HepG2 (cell line): ENCODE measurements at regions not wholly inside any gene's neighbourhood (a gene's known extent, or its start where the extent isn't known, plus 50 kb on each side); places are given as distances from the start of the nearest gene placed in this dataset.

ENCODE experiments used
- ATAC-seq: fragments of 200-7000 bp; cut with Tn5 transposase; 3 replicates; pipeline ENCODE4 v1.9.1; 2020; ENCODE audit warnings: mild to moderate bottlenecking, moderate library complexity
- BruUV-seq: library from RNA; stranded (reverse); fragments of 400-500 nt; replicated peaks from 2 replicates; lab custom pipeline; 2021; lab: Mats Ljungman, UMichigan
- CTCF ChIA-PET: fragments of 300-600 bp; formaldehyde crosslinking; extraction: SDS; loops from one replicate; lab custom pipeline; 2021; ENCODE audit warnings: low total read pairs, inconsistent platforms, low intra/inter-chr PET ratio; lab: Yijun Ruan, JAX
- POLR2A ChIA-PET: fragments of 350-600 bp; sonication (Branson Sonifier 250); formaldehyde crosslinking; loops from one replicate; lab custom pipeline; 2020; ENCODE audit warnings: antibody characterized with exemption, inconsistent platforms; lab: Yijun Ruan, JAX
- DNase-seq: peaks from one replicate; pipeline ENCODE4 v3.0.0-alpha.2; 2015; ENCODE audit warnings: low spot score
- FAIRE-seq: peaks from 3 replicates; lab custom pipeline; 2011; peaks lifted over from hg19 to GRCh38; lab: Jason Lieb, UNC
- H2AFZ ChIP-seq: one replicate; pipeline ENCODE4 v1.6.1; 2011; ENCODE audit warnings: low read length, inconsistent platforms
- H3K27ac ChIP-seq: fragments of 300-600 bp; 3 replicates; pipeline ENCODE4 v1.8.0; 2011; ENCODE audit warnings: mixed run types, mild to moderate bottlenecking, mixed read lengths, low read length, inconsistent platforms; ENCODE audit not compliant: insufficient read depth; ENCODE audit errors: extremely low read length
- H3K27me3 ChIP-seq, 2 experiments: fragments of 200-600 bp in 1 of 2; 2 replicates in 1 of 2; 3 replicates in 1 of 2; pipeline versions ENCODE4 v1.6.0 to v1.8.0; 2011; ENCODE audit warnings: low read length in 2 of 2, mild to moderate bottlenecking in 2 of 2, moderate library complexity in 2 of 2, inconsistent platforms in 1 of 2; ENCODE audit not compliant: insufficient read depth in 2 of 2, control insufficient read depth in 1 of 2
- H3K36me3 ChIP-seq, 2 experiments: fragments of 200-600 bp in 1 of 2; replicated peaks in 1 of 2; 2 replicates in 1 of 2; 3 replicates in 1 of 2; pipeline versions ENCODE4 v1.5.1 to v1.8.0; 2011; ENCODE audit warnings: low read length in 2 of 2, inconsistent platforms in 1 of 2; ENCODE audit not compliant: insufficient read depth in 2 of 2, control insufficient read depth in 1 of 2
- H3K4me1 ChIP-seq: 2 replicates; pipeline ENCODE4 v1.5.1; 2012; ENCODE audit warnings: low read length, inconsistent platforms; ENCODE audit not compliant: insufficient read depth
- H3K4me2 ChIP-seq: 2 replicates; pipeline ENCODE4 v1.6.0; 2011; ENCODE audit warnings: low read depth, low read length, inconsistent platforms
- H3K4me3 ChIP-seq, 3 experiments: fragments of 200-600 bp in 1 of 3; sonication (generic), shearing (Covaris generic) in 1 of 3; replicated peaks in 1 of 3; 2 replicates each; pipeline ENCODE4 v1.5.1; 2011 to 2016; ENCODE audit warnings: low read length in 3 of 3, inconsistent platforms in 2 of 3, low read depth in 2 of 3, mild to moderate bottlenecking in 2 of 3, control low read depth in 1 of 3, mixed read lengths in 1 of 3; ENCODE audit not compliant: insufficient read depth in 1 of 3
- H3K79me2 ChIP-seq: one replicate; pipeline ENCODE4 v1.6.1; 2011; ENCODE audit warnings: low read length, inconsistent platforms; ENCODE audit not compliant: insufficient read depth
- H3K9ac ChIP-seq: 2 replicates; pipeline ENCODE4 v1.6.0; 2011; ENCODE audit warnings: mild to moderate bottlenecking, low read depth, low read length, inconsistent platforms; ENCODE audit not compliant: insufficient read depth
- H3K9me3 ChIP-seq: 2 replicates; pipeline ENCODE4 v1.5.1; 2012; ENCODE audit warnings: mild to moderate bottlenecking, low read length
- H4K20me1 ChIP-seq: 2 replicates; pipeline ENCODE4 v1.6.0; 2011; ENCODE audit warnings: inconsistent platforms, mild to moderate bottlenecking, low read length, moderate library complexity; ENCODE audit not compliant: insufficient read depth
- CBFB ChIP-seq: sonication (generic); formaldehyde crosslinking; IDR thresholded peaks from 2 replicates; pipeline ENCODE4 v1.4.0; 2020; ENCODE audit warnings: missing genetic modification reagents
- FOXA3 ChIP-seq: IDR thresholded peaks from 2 replicates; pipeline ENCODE4 v1.6.1; 2016; ENCODE audit warnings: missing genetic modification reagents, missing compliant biosample characterization
- GTF2F1 ChIP-seq: fragments of 150-350 bp; IDR thresholded peaks from 2 replicates; pipeline ENCODE4 v1.6.1; 2014; ENCODE audit warnings: low read length
- HIVEP1 ChIP-seq: sonication (generic); formaldehyde crosslinking; IDR thresholded peaks from 2 replicates; pipeline ENCODE4 v1.4.0; 2020; ENCODE audit warnings: mild to moderate bottlenecking, missing genetic modification reagents
- HOXA7 ChIP-seq: sonication (generic); formaldehyde crosslinking; IDR thresholded peaks from 2 replicates; pipeline ENCODE4 v1.8.1; 2022; ENCODE audit warnings: mild to moderate bottlenecking, missing genetic modification reagents, moderate library complexity
- JUN ChIP-seq: sonication (generic); formaldehyde crosslinking; IDR thresholded peaks from 2 replicates; pipeline ENCODE4 v1.4.0; 2020; ENCODE audit warnings: mild to moderate bottlenecking, missing genetic modification reagents
- KDM1A ChIP-seq: IDR thresholded peaks from 2 replicates; pipeline ENCODE4 v1.6.1; 2016; ENCODE audit warnings: missing compliant biosample characterization
- SOX5 ChIP-seq: IDR thresholded peaks from 2 replicates; pipeline ENCODE4 v1.6.1; 2016; ENCODE audit warnings: borderline replicate concordance
- TOPORS ChIP-seq: sonication (generic); formaldehyde crosslinking; IDR thresholded peaks from 2 replicates; pipeline ENCODE4 v1.8.0; 2023; ENCODE audit warnings: mild to moderate bottlenecking, missing genetic modification reagents
- ZBTB7B ChIP-seq: sonication (generic); formaldehyde crosslinking; IDR thresholded peaks from 2 replicates; pipeline ENCODE4 v1.4.0; 2020; ENCODE audit warnings: missing genetic modification reagents
- ZNF354B ChIP-seq: sonication (generic); formaldehyde crosslinking; IDR thresholded peaks from 2 replicates; pipeline ENCODE4 v1.8.0; 2022; ENCODE audit warnings: mild to moderate bottlenecking, missing genetic modification reagents
- ZNF549 ChIP-seq: sonication (generic); formaldehyde crosslinking; IDR thresholded peaks from 2 replicates; pipeline ENCODE4 v1.5.0; 2020; ENCODE audit warnings: missing genetic modification reagents
- ZNF550 ChIP-seq: sonication (generic); formaldehyde crosslinking; IDR thresholded peaks from 2 replicates; pipeline ENCODE4 v1.4.0; 2020; ENCODE audit warnings: mild to moderate bottlenecking, missing genetic modification reagents, borderline replicate concordance
- WGBS: methylation state at CpG from one replicate; pipeline ENCODE4 v1.1.6; 2017; ENCODE audit warnings: low lambda C conversion rate; 5-methylcytosine and 5-hydroxymethylcytosine counted together
- in situ Hi-C: cut with HindIII; loops from 2 replicates; pipeline ENCODE4 v1.10.0; 2017; ENCODE audit warnings: low pct_unique_long_range_greater_than_20kb; ENCODE audit not compliant: extremely low pct_ligation_motif_present
- intact Hi-C: fragments of 100-400 bp; cut with micrococcal nuclease; formaldehyde crosslinking; loops from one replicate; pipeline ENCODE4 v1.10.0; 2022; ENCODE audit not compliant: unreplicated experiment
- TF ChIP-seq, protein P1 (sequence below): sonication (generic); formaldehyde crosslinking; IDR thresholded peaks from 2 replicates; pipeline ENCODE4 v1.4.0; 2020; ENCODE audit warnings: missing genetic modification reagents, borderline replicate concordance
- TF ChIP-seq, protein P2 (sequence below): sonication (generic); formaldehyde crosslinking; IDR thresholded peaks from 2 replicates; pipeline ENCODE4 v1.5.1; 2020; ENCODE audit warnings: missing genetic modification reagents, mild to moderate bottlenecking, borderline replicate concordance
- TF ChIP-seq, protein P3 (sequence below): sonication (generic); formaldehyde crosslinking; IDR thresholded peaks from 2 replicates; pipeline ENCODE4 v1.5.1; 2020; ENCODE audit warnings: missing genetic modification reagents, mild to moderate bottlenecking, borderline replicate concordance

DNA sequence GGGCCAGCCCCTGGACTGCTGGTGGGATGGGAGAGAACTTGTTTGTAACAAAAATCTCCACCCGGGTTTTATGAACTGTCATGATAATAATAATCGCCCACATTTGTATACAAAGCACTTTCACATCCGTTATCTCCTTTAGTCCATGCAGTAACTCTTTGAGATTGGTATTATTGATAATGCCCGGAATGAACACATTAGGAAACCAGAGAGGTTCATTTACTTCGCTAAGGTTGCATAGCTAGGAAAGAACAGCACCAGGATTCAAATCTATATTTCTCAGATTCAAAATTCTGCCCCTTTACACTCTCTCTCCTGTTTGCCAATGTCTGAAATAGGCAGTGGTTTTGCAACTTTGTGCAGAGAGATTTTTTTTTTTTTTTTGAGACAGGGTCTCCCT lies 131.4 kb downstream of the FOXD2 start:
- H3K79me2 ChIP-seq, result no peaks in the 10 kb centered on the region
- DNase-seq (no peak), FAIRE-seq (no peak), ATAC-seq (no peak)
- ChIA-PET POLR2A (interaction anchor here (1.0 kb wide), 1 partner anchor 132 kb away, joined by 3 read pairs; the partner anchor contains the start of gene FOXD2), CTCF (no interaction called here)
- no peak overlapping the region for H3K27ac ChIP-seq
- H3K4me1 ChIP-seq, result no peaks in the 10 kb centered on the region
- H3K36me3 ChIP-seq, result no peaks in the 10 kb centered on the region
- no peaks in the 10 kb centered on the region for H4K20me1 ChIP-seq
- no peak overlapping the region for H2AFZ ChIP-seq
- H3K4me3 ChIP-seq, result no peak overlapping the region
- TF ChIP-seq ZNF354B (CRISPR knock-in tag) (no peak), SOX5 (CRISPR knock-in tag) (no peak), CBFB (CRISPR knock-in tag) (no peak), JUN (CRISPR knock-in tag) (no peak), FOXA3 (CRISPR knock-in tag) (no peak), KDM1A (CRISPR knock-in tag) (no peak), ZNF550 (CRISPR knock-in tag) (no peak), ZBTB7B (CRISPR knock-in tag) (no peak), HIVEP1 (CRISPR knock-in tag) (no peak), GTF2F1 (no peak), HOXA7 (no peak), TOPORS (no peak), ZNF549 (CRISPR knock-in tag) (no peak)
- TF ChIP-seq, protein P1, sequence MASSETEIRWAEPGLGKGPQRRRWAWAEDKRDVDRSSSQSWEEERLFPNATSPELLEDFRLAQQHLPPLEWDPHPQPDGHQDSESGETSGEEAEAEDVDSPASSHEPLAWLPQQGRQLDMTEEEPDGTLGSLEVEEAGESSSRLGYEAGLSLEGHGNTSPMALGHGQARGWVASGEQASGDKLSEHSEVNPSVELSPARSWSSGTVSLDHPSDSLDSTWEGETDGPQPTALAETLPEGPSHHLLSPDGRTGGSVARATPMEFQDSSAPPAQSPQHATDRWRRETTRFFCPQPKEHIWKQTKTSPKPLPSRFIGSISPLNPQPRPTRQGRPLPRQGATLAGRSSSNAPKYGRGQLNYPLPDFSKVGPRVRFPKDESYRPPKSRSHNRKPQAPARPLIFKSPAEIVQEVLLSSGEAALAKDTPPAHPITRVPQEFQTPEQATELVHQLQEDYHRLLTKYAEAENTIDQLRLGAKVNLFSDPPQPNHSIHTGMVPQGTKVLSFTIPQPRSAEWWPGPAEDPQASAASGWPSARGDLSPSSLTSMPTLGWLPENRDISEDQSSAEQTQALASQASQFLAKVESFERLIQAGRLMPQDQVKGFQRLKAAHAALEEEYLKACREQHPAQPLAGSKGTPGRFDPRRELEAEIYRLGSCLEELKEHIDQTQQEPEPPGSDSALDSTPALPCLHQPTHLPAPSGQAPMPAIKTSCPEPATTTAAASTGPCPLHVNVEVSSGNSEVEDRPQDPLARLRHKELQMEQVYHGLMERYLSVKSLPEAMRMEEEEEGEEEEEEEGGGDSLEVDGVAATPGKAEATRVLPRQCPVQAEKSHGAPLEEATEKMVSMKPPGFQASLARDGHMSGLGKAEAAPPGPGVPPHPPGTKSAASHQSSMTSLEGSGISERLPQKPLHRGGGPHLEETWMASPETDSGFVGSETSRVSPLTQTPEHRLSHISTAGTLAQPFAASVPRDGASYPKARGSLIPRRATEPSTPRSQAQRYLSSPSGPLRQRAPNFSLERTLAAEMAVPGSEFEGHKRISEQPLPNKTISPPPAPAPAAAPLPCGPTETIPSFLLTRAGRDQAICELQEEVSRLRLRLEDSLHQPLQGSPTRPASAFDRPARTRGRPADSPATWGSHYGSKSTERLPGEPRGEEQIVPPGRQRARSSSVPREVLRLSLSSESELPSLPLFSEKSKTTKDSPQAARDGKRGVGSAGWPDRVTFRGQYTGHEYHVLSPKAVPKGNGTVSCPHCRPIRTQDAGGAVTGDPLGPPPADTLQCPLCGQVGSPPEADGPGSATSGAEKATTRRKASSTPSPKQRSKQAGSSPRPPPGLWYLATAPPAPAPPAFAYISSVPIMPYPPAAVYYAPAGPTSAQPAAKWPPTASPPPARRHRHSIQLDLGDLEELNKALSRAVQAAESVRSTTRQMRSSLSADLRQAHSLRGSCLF (CRISPR knock-in tag), result no peak
- TF ChIP-seq, protein P2, sequence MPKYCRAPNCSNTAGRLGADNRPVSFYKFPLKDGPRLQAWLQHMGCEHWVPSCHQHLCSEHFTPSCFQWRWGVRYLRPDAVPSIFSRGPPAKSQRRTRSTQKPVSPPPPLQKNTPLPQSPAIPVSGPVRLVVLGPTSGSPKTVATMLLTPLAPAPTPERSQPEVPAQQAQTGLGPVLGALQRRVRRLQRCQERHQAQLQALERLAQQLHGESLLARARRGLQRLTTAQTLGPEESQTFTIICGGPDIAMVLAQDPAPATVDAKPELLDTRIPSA (CRISPR knock-in tag), result no peak
- TF ChIP-seq, protein P3, sequence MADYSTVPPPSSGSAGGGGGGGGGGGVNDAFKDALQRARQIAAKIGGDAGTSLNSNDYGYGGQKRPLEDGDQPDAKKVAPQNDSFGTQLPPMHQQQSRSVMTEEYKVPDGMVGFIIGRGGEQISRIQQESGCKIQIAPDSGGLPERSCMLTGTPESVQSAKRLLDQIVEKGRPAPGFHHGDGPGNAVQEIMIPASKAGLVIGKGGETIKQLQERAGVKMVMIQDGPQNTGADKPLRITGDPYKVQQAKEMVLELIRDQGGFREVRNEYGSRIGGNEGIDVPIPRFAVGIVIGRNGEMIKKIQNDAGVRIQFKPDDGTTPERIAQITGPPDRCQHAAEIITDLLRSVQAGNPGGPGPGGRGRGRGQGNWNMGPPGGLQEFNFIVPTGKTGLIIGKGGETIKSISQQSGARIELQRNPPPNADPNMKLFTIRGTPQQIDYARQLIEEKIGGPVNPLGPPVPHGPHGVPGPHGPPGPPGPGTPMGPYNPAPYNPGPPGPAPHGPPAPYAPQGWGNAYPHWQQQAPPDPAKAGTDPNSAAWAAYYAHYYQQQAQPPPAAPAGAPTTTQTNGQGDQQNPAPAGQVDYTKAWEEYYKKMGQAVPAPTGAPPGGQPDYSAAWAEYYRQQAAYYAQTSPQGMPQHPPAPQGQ (CRISPR knock-in tag), result no peak
- intact Hi-C loops (no loop called here), in situ Hi-C loops (no loop called here)
- no peak overlapping the region for H3K4me2 ChIP-seq
- H3K27me3 ChIP-seq, result peaks cover 2 to 33% of the 10 kb centered on the region in 2 experiments; a peak in 3 of 5 replicates
- no peaks in the 10 kb centered on the region for H3K9me3 ChIP-seq
- H3K9ac ChIP-seq, result no peak overlapping the region
- no TSS peak for BruUV-seq
- WGBS, result 24% methylated on average over 5 of the region's 5 CpGs
